GM21526 (cell line): ENCODE measurements at regions not wholly inside any gene's neighbourhood (a gene's known extent, or its start where the extent isn't known, plus 50 kb on each side); places are given as distances from the start of the nearest gene placed in this dataset.
"Not testable (repeated sequence)": the region's sequence is repeated elsewhere in the genome, so short reads cannot be mapped to it uniquely, and the experiment has no call there.

Experiments
- ATAC-seq: cut with Tn5 transposase; IDR thresholded peaks from one replicate; pipeline ENCODE4 v1.9.1; 2021; ENCODE audit warnings: moderate library complexity; ENCODE audit not compliant: unreplicated experiment, low FRiP score

DNA sequence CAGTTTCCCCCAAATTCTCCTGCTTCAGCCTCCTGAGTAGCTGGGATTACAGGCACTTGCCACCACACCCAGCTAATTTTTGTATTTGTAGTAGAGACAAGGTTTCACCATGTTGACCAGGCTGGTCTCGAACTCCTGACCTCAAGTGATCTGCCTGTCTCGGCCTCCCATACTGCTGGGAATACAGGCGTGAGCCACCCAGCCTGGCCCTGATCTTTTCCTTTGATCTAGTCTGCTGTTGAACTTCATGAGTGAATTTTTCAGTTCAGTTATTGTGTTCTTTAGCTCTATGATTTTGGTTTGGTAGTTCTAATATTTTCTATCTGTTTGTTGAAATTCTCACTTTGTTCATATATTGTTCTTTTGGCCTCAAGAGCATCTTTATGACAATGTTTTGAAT lies 83.4 kb upstream of the RAP2C start:
- ATAC-seq, result not testable (repeated sequence)

DNA sequence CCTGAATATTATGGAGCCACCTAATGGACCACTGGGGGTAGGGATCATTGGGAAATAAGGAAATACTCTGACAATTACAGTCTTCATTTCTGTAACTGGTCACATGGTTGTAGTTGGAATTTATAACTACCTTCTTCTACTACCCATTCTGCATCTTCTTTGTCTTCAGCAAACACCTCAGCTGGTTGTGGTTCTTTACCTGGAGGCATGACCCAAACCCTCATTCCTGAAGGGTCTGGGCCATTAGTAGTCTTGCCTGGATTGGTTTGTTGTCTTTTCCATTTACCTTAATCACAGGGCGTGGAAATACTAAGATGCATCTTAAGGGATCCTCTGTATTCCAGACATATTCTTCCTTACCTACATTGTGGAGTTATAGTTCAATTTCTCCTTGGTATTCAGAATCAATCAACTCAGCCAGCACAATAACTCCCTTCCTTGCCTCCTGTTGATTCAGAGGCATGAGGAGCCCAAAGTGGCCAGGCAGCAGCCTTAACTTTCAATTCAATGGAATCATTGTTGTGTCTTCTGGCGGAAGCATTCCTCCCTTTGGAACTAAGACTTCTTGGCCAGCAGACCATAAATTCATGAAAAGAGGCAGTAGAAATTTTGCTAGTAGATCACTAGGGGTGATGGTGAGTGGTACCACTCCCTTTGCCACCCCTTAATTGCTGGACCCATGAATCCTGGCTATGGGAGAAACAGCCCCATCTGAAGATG lies 75.7 kb upstream of the RAP2C start:
- ATAC-seq, result no peak

GRCh38 chrX:132294192-132294591 lies 74.9 kb upstream of the RAP2C start:
- no peak for ATAC-seq

GRCh38 chrX:132292793-132293192 lies 73.5 kb upstream of the RAP2C start:
- ATAC-seq, result peak; percentile 72

DNA sequence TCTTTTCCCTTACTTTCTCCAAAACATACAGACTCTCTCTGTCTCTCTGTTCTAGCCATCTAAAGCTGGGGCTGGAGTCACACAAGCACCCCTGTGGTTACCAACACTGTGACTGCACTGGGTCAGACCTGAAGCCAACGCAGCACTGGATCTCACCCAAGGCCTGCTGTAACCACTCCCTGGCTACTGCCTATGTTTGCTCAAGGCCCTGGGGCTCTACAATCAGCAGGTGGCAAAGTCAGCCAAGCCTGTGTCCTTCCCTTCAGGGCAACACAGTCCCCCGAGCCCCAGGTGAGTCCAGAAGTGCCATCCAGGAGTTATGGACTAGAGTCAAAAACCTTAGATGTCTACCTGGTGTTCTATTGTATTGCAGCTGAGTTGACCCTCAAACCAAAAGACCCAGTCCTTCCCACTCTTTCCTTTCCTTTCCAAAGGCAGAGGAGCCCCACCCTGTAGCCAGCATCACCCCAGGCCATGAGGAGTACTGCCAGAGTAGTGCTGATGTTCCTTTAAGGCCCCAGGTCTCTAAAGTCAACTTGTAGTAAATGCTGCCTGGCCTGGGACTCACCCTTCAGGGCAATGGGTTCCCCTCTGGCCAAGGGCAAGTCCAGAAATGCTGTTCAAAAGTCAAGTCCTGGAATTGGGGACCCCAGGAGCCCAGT lies 58.8 kb upstream of the RAP2C start:
- ATAC-seq, result no peak

DNA sequence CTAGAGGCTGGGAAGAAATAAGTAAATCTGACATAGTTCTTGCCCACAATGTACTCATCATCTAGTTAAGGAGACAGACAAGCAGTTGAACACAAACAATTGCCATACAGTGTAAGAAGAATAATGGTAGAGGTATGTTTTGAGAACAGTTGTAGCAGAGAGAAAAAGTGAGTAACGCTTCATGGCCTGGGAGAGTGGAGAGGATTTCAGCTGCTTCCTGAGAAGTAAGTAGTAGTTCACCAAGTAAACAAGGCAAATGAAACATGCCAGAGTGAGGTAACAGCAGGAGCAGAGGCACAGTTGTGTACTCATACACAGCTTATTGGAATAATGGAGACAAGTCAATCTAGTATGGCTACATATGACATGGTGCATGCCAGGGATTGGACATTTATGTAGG lies 53.6 kb upstream of the RAP2C start:
- no peak for ATAC-seq

DNA sequence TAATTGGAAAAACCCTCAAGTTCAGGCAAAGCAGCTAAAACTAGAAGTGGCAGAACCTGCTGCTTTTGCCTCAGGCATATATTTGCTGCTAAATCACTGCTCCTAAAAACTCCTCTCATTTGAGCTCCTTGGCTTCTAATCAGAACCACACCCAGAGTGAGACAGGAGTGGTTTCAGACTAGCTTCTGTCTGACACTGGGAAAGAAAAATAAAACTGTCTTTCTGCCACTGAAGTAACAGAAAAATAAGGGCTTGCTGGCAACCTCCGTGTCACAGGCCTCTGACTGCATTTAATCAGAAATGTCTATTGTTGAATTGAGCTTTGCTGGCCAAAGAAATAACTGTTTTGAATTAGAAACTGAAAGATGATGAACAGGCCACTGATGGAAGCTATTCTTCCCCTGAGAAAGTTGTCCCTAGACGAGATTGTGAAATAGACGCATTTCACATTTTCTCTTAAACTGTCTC lies 52.1 kb upstream of the RAP2C start:
- no peak for ATAC-seq

GRCh38 chrX:132270699-132271098 lies 51.5 kb upstream of the RAP2C start:
- ATAC-seq, result no peak

DNA sequence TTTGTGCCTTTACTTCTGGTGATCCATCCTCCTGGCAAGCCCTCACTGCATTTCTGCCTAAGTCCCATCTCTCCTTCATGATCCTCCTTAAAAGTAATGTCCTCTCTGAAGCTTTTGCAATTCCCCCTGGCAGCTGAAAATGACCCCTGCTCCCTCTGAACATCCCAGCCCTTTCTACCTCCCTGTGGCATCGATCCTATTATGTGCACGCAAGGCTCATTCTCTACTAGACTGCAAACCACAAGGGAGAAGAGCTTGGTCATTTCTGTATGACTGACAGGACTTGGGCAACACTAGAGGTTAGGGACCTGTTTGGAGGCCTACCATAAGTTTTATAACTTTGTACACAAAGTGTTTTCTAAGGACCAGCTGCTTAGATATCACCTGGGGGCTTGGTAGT lies 50.8 kb upstream of the RAP2C start:
- no peak for ATAC-seq
